Kidney (tissue), 13 donors: ENCODE measurements at regions not wholly inside any gene's neighbourhood (a gene's known extent, or its start where the extent isn't known, plus 50 kb on each side); places are given as distances from the start of the nearest gene placed in this dataset.

Experiments
- DNase-seq, 5 donors: peaks; one replicate each; pipeline ENCODE4 v3.0.0-alpha.2; 2013 to 2020
- FAIRE-seq: peaks from 2 replicates; lab custom pipeline; 2012; peaks lifted over from hg19 to GRCh38; lab: Jason Lieb, UNC
- H3K27ac ChIP-seq, 2 donors: one replicate each; pipeline ENCODE4 v1.7.0; 2013; ENCODE audit warnings: low read depth in 2 of 2, low read length in 2 of 2, inconsistent platforms in 1 of 2
- H3K27me3 ChIP-seq: one replicate; pipeline ENCODE4 v1.7.1; 2013; ENCODE audit warnings: low read length, inconsistent platforms; ENCODE audit not compliant: control insufficient read depth, insufficient read depth
- H3K36me3 ChIP-seq, 3 donors: one replicate each; pipeline versions ENCODE4 v1.7.0 to v1.7.1; 2013; ENCODE audit warnings: low read length in 3 of 3, control low read depth in 1 of 3, inconsistent platforms in 1 of 3; ENCODE audit not compliant: insufficient read depth in 3 of 3, control insufficient read depth in 2 of 3
- H3K4me1 ChIP-seq, 3 donors: one replicate each; pipeline versions ENCODE4 v1.7.0 to v1.7.1; 2013; ENCODE audit warnings: low read length in 3 of 3, inconsistent platforms in 1 of 3, low read depth in 1 of 3; ENCODE audit not compliant: control insufficient read depth in 2 of 3, insufficient read depth in 2 of 3
- H3K4me3 ChIP-seq, 3 donors: one replicate each; pipeline versions ENCODE4 v1.7.0 to v1.8.1; 2013; ENCODE audit warnings: low read length in 3 of 3, control low read depth in 1 of 3, inconsistent platforms in 1 of 3
- H3K9ac ChIP-seq, 3 donors: one replicate each; pipeline versions ENCODE4 v1.7.0 to v1.7.1; 2013; ENCODE audit warnings: low read length in 3 of 3, control low read depth in 1 of 3, inconsistent platforms in 1 of 3
- H3K9me3 ChIP-seq, 3 donors: one replicate each; pipeline versions ENCODE4 v1.7.0 to v1.7.1; 2013; ENCODE audit warnings: low read length in 3 of 3, control low read depth in 1 of 3, inconsistent platforms in 1 of 3; ENCODE audit not compliant: control insufficient read depth in 2 of 3, insufficient read depth in 1 of 3
- intact Hi-C: fragments of 100-400 bp; cut with DNase I; formaldehyde crosslinking; loops from one replicate; pipeline ENCODE4 v1.11.1; 2022
- TF ChIP-seq, protein P1 (sequence below): IDR thresholded peaks from 3 replicates; pipeline ENCODE4 v1.5.1; 2012; ENCODE audit warnings: mild to moderate bottlenecking, moderate library complexity, borderline replicate concordance; ENCODE audit not compliant: insufficient read depth; ENCODE audit errors: extremely low read depth
- donor health status: control.
- donor health status: control.
- donor health status: control.
- donor health status: control.
- donor health status: control.
- donor health status: DM: yes; HTN: yes; CAD: no.
- donor health status: Normal renal cell carcinoma (clear cell type).

DNA sequence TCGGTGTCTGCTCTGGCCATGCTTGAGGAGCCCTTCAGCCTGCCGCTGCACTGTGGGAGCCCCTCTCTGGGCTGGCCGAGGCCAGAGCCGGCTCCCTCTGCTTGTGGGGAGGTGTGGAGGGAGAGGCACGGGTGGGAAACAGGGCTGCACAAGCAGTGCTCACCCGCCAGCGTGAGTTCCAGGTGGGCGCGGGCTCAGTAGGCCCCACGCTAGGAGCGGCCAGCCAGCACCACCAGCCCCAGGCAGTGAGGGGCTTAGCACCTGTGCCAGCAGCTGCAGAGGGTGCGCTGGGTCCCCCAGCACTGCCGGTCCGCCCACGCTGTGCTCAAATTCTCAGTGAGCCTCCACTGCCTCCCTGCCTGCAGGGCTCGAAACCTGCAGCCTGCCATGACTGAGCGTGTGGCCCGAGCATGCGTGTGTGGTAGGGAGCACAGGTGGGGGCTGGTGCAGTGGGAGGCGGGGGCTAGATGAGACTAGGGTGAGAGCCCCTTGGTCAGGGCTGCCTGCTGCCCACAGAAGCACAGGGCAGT lies 223.0 kb downstream of the ZNF248 start:
- no peak overlapping the region for H3K9ac ChIP-seq
- FAIRE-seq: no peak
- no peaks in the 10 kb centered on the region for H3K4me1 ChIP-seq
- H3K27ac ChIP-seq: no peak overlapping the region
- peaks cover 0 to 3% (median 0%) of the 10 kb centered on the region in 3 donors for H3K9me3 ChIP-seq
- TF ChIP-seq, protein P1, sequence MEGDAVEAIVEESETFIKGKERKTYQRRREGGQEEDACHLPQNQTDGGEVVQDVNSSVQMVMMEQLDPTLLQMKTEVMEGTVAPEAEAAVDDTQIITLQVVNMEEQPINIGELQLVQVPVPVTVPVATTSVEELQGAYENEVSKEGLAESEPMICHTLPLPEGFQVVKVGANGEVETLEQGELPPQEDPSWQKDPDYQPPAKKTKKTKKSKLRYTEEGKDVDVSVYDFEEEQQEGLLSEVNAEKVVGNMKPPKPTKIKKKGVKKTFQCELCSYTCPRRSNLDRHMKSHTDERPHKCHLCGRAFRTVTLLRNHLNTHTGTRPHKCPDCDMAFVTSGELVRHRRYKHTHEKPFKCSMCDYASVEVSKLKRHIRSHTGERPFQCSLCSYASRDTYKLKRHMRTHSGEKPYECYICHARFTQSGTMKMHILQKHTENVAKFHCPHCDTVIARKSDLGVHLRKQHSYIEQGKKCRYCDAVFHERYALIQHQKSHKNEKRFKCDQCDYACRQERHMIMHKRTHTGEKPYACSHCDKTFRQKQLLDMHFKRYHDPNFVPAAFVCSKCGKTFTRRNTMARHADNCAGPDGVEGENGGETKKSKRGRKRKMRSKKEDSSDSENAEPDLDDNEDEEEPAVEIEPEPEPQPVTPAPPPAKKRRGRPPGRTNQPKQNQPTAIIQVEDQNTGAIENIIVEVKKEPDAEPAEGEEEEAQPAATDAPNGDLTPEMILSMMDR: no peak
- intact Hi-C loops: no loop called here
- H3K36me3 ChIP-seq: no peaks in the 10 kb centered on the region
- H3K4me3 ChIP-seq: no peak overlapping the region
- no peaks in the 10 kb centered on the region for H3K27me3 ChIP-seq
- DNase-seq: no peak

DNA sequence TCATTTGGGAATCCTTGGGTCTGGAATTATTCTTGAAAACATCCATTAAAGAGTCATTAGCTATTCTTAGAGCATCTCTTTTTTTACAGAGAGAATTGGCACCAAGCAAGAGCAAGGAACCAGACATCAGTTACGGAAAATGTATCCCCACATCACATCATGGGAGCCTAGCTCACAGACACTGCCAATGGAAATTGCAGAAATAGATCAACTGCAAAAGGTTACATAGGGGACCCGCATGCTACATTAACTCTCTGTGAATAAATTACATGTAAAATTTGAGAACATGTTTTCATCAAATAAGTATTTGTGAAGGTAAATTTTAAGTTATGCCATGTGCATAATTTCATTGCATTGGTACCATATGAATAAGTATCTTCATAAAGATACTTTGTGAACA lies 224.8 kb downstream of the ZNF248 start:
- Histone ChIP-seq H3K27ac (no peak overlapping the region), H3K27me3 (no peaks in the 10 kb centered on the region), H3K4me3 (no peak overlapping the region), H3K9me3 (peaks cover 0 to 3% (median 0%) of the 10 kb centered on the region in 3 donors), H3K4me1 (no peaks in the 10 kb centered on the region), H3K9ac (no peak overlapping the region), H3K36me3 (no peaks in the 10 kb centered on the region)
- TF ChIP-seq, protein P1: no peak
- FAIRE-seq: no peak
- DNase-seq: no peak
- intact Hi-C loops: no loop called here

DNA sequence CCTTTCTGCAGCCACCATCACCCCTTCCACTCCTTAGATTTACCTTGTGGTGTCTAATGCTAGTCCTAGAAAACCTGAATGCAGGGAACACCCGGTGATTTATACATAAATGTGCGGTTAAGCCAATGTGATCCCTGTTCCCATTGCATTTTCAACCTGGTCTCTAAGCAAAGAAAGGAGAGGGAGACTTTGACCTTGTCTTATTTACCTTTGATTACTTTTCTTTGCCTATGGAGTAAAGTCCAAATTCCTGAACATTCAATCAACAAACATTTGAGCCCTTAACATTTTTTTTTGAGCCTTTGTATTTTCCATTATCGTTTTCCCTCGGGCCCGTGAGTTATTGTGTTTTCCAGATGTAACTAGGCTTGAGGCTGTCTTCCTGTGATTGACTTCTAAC lies 233.9 kb downstream of the ZNF248 start:
- TF ChIP-seq, protein P1: no peak
- Histone ChIP-seq H3K36me3 (no peaks in the 10 kb centered on the region), H3K9ac (no peak overlapping the region), H3K27ac (no peak overlapping the region), H3K9me3 (peaks cover 0 to 6% (median 0%) of the 10 kb centered on the region in 3 donors), H3K4me1 (no peaks in the 10 kb centered on the region), H3K4me3 (no peak overlapping the region), H3K27me3 (no peaks in the 10 kb centered on the region)
- DNase-seq (no peak), FAIRE-seq (no peak)
- intact Hi-C loops: no loop called here

DNA sequence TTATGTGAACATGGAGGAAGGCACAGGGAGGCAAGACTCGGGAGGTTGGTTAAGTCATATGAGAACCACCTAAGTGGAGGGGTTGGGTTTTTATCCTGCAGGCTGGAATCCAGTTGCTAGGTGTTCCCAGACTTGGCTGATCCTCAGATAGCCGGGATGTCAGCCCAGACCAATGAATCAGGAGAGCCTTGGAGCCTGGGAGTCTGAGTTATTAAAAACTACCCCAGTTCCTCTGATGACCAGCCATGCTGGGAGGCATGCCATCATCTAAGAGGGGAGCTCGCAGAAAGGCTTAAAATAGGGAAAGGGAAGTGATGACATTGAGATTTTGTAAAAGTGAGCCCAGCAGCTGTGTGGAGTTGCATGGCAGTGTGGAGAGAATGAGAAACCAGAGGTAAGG lies 238.1 kb downstream of the ZNF248 start:
- DNase-seq: no peak
- intact Hi-C loops: no loop called here
- peaks cover 0 to 6% (median 0%) of the 10 kb centered on the region in 3 donors for H3K9me3 ChIP-seq
- H3K27ac ChIP-seq: no peak overlapping the region
- no peaks in the 10 kb centered on the region for H3K27me3 ChIP-seq
- no peaks in the 10 kb centered on the region for H3K4me1 ChIP-seq
- no peak for FAIRE-seq
- TF ChIP-seq, protein P1: no peak
- no peak overlapping the region for H3K4me3 ChIP-seq
- no peaks in the 10 kb centered on the region for H3K36me3 ChIP-seq
- no peak overlapping the region for H3K9ac ChIP-seq
